Tibial artery (tissue), 4 donors: ENCODE measurements at regions not wholly inside any gene's neighbourhood (a gene's known extent, or its start where the extent isn't known, plus 50 kb on each side); places are given as distances from the start of the nearest gene placed in this dataset.

Experiments
- DNase-seq, 2 donors: peaks; one replicate each; pipeline ENCODE4 v3.0.0-alpha.2; 2019
- H3K27ac ChIP-seq, 2 donors: fragments of 200-600 bp; sonication (generic) in 1 of 2; 1 replicate in 1 of 2; 2 replicates in 1 of 2; pipeline ENCODE4 v1.5.1; 2018 to 2019; ENCODE audit warnings: mild to moderate bottlenecking in 1 of 2
- H3K27me3 ChIP-seq, 2 donors: fragments of 200-600 bp; sonication (generic) in 1 of 2; one replicate each; pipeline versions ENCODE4 v1.5.1 to v1.6.0; 2016 to 2019
- H3K36me3 ChIP-seq, 3 donors: fragments of 200-600 bp; sonication (generic) in 2 of 3; one replicate each; pipeline ENCODE4 v1.5.1; 2016 to 2019; ENCODE audit warnings: mild to moderate bottlenecking in 2 of 3
- H3K4me1 ChIP-seq, 4 donors: fragments of 200-600 bp; sonication (generic) in 2 of 4; 1 replicate in 3 of 4; 2 replicates in 1 of 4; pipeline ENCODE4 v1.5.1; 2016 to 2019
- H3K4me3 ChIP-seq, 2 donors: fragments of 200-600 bp; sonication (generic) in 1 of 2; 1 replicate in 1 of 2; 2 replicates in 1 of 2; pipeline ENCODE4 v1.5.1; 2018 to 2019; ENCODE audit warnings: mild to moderate bottlenecking in 2 of 2
- H3K9me3 ChIP-seq, 3 donors: fragments of 200-600 bp; sonication (generic) in 1 of 3; one replicate each; pipeline ENCODE4 v1.5.1; 2016 to 2019
- CTCF ChIP-seq, 2 experiments: fragments of 200-600 bp in 1 of 2; fragments of 450-650 bp in 1 of 2; IDR thresholded peaks; one replicate each; pipeline ENCODE4 v1.5.1; 2017 to 2019; ENCODE audit warnings: antibody characterized with exemption in 2 of 2, mild to moderate bottlenecking in 1 of 2, moderate library complexity in 1 of 2
- intact Hi-C: fragments of 100-400 bp; cut with DNase I; formaldehyde crosslinking; loops from one replicate; pipeline ENCODE4 v1.15.0; 2023; ENCODE audit warnings: low total_unique reads

- peaks cover 0 to 3% (median 0%) of the 10 kb centered on the region in 3 donors for H3K9me3 ChIP-seq
- no peaks in the 10 kb centered on the region for H3K4me1 ChIP-seq
- H3K4me3 ChIP-seq, result no peak overlapping the region
- TF ChIP-seq CTCF (IDR thresholded peaks at IDR 0.05), result no peak
- H3K36me3 ChIP-seq, result no peaks in the 10 kb centered on the region
- no peak overlapping the region for H3K27ac ChIP-seq
- DNase-seq, result no peak
- intact Hi-C loops, result no loop called here
- peaks cover 0 to 49% of the 10 kb centered on the region in 2 donors for H3K27me3 ChIP-seq
These were observed 231.6 kb downstream of the ABHD5 start for GRCh38 chr3:43922374-43922773.

GRCh38 chr3:43923104-43923882 lies 232.6 kb downstream of the ABHD5 start:
- no peak for TF ChIP-seq CTCF (IDR thresholded peaks at IDR 0.05)
- no peak for DNase-seq
- H3K27me3 ChIP-seq, result peaks cover 0 to 49% of the 10 kb centered on the region in 2 donors
- H3K27ac ChIP-seq, result no peak overlapping the region
- intact Hi-C loops, result no loop called here
- H3K9me3 ChIP-seq, result no peaks in the 10 kb centered on the region
- no peak overlapping the region for H3K4me3 ChIP-seq
- no peaks in the 10 kb centered on the region for H3K36me3 ChIP-seq
- no peaks in the 10 kb centered on the region for H3K4me1 ChIP-seq

GRCh38 chr3:43926055-43926454 lies 235.3 kb downstream of the ABHD5 start:
- Histone ChIP-seq H3K27ac (no peak overlapping the region), H3K27me3 (peaks cover 0 to 42% of the 10 kb centered on the region in 2 donors), H3K4me3 (no peak overlapping the region), H3K4me1 (no peaks in the 10 kb centered on the region), H3K36me3 (no peaks in the 10 kb centered on the region), H3K9me3 (no peaks in the 10 kb centered on the region)
- TF ChIP-seq CTCF (IDR thresholded peaks at IDR 0.05), result no peak
- intact Hi-C loops, result no loop called here
- DNase-seq, result no peak

GRCh38 chr3:43932921-43933320 lies 242.2 kb downstream of the ABHD5 start:
- Histone ChIP-seq H3K36me3 (no peaks in the 10 kb centered on the region), H3K9me3 (no peaks in the 10 kb centered on the region), H3K4me1 (no peaks in the 10 kb centered on the region), H3K27me3 (no peaks in the 10 kb centered on the region), H3K4me3 (no peak overlapping the region), H3K27ac (no peak overlapping the region)
- intact Hi-C loops, result no loop called here
- no peak for TF ChIP-seq CTCF (IDR thresholded peaks at IDR 0.05)
- no peak for DNase-seq

GRCh38 chr3:43948013-43948412 lies 257.3 kb downstream of the ABHD5 start:
- no peak for DNase-seq
- H3K9me3 ChIP-seq, result no peaks in the 10 kb centered on the region
- intact Hi-C loops, result no loop called here
- no peak for TF ChIP-seq CTCF (IDR thresholded peaks at IDR 0.05)
- peaks cover 0 to 23% of the 10 kb centered on the region in 2 donors for H3K27me3 ChIP-seq
- peaks cover 0 to 2% (median 0%) of the 10 kb centered on the region in 4 donors for H3K4me1 ChIP-seq
- H3K27ac ChIP-seq, result no peak overlapping the region
- H3K36me3 ChIP-seq, result no peaks in the 10 kb centered on the region
- no peak overlapping the region for H3K4me3 ChIP-seq
